ENCODE measurements at regions not wholly inside any gene's neighbourhood (a gene's known extent, or its start where the extent isn't known, plus 50 kb on each side); places are given as distances from the start of the nearest gene placed in this dataset.

DNA sequence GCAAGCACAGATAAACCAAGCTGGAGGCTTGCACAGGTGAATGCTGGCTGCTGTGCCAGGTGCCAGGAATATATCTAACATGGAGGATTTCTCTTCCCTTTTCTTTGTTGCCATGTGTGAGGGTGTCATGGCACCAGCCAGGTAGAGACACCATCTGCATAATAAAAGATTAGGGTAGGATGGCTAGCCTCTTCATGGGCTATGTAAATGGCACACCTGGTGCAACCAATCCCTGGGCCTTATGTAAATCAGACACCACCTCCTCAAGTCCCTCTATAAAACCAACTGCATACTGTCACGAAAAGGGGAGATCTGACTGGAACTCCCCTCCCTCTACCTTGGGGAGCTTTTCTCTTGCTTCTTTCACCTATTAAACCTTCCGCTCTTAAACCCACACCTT, 322.5 kb upstream of the POM121L12 start:
- TF ChIP-seq POLR2AphosphoS5 (IDR thresholded peaks at IDR 0.05), result no peak
- no peak for TF ChIP-seq EP300 (IDR thresholded peaks at IDR 0.05)
- TF ChIP-seq, protein P1, sequence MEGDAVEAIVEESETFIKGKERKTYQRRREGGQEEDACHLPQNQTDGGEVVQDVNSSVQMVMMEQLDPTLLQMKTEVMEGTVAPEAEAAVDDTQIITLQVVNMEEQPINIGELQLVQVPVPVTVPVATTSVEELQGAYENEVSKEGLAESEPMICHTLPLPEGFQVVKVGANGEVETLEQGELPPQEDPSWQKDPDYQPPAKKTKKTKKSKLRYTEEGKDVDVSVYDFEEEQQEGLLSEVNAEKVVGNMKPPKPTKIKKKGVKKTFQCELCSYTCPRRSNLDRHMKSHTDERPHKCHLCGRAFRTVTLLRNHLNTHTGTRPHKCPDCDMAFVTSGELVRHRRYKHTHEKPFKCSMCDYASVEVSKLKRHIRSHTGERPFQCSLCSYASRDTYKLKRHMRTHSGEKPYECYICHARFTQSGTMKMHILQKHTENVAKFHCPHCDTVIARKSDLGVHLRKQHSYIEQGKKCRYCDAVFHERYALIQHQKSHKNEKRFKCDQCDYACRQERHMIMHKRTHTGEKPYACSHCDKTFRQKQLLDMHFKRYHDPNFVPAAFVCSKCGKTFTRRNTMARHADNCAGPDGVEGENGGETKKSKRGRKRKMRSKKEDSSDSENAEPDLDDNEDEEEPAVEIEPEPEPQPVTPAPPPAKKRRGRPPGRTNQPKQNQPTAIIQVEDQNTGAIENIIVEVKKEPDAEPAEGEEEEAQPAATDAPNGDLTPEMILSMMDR (IDR thresholded peaks at IDR 0.05), result no peak
- no peak for TF ChIP-seq POLR2A (IDR thresholded peaks at IDR 0.05)
